K562 (cell line): ENCODE measurements at regions not wholly inside any gene's neighbourhood (a gene's known extent, or its start where the extent isn't known, plus 50 kb on each side); places are given as distances from the start of the nearest gene placed in this dataset.

Experiments used
- ATAC-seq: fragments of 200-7000 bp; cut with Tn5 transposase; 3 replicates; pipeline ENCODE4 v1.9.1; 2020; ENCODE audit warnings: moderate library complexity
- BruUV-seq: library from RNA; stranded (reverse); fragments of 400-500 nt; replicated peaks from 2 replicates; lab custom pipeline; 2021; lab: Mats Ljungman, UMichigan
- CTCF ChIA-PET: fragments of 300-600 bp; formaldehyde crosslinking; extraction: SDS; loops from one replicate; lab custom pipeline; 2021; ENCODE audit warnings: low intra/inter-chr PET ratio; lab: Yijun Ruan, JAX
- POLR2A ChIA-PET: fragments of 300-600, 350-650 bp; sonication (Branson Sonifier 250); formaldehyde crosslinking; extraction: SDS; loops from one replicate; lab custom pipeline; 2021; ENCODE audit warnings: antibody characterized with exemption, inconsistent platforms; lab: Yijun Ruan, JAX
- DNase-seq, 4 experiments: peaks; one replicate each; pipeline versions ENCODE4 v3.0.0 to v3.0.0-alpha.2; 2011 to 2018; ENCODE audit warnings: low spot score in 3 of 4, mixed read lengths in 3 of 4; ENCODE audit errors: extremely low read depth in 1 of 4
- FAIRE-seq: peaks from 2 replicates; lab custom pipeline; 2011; peaks lifted over from hg19 to GRCh38; lab: Jason Lieb, UNC
- H2AFZ ChIP-seq: 2 replicates; pipeline ENCODE4 v1.6.0; 2011; ENCODE audit warnings: low read depth, low read length, control low read depth, inconsistent platforms
- H3K27ac ChIP-seq: fragments of 200-600 bp; 3 replicates; pipeline ENCODE4 v1.8.0; 2011; ENCODE audit warnings: low read depth, mild to moderate bottlenecking, control low read depth, inconsistent platforms, low read length, moderate library complexity, mixed read lengths; ENCODE audit errors: extremely low read depth
- H3K27me3 ChIP-seq, 2 experiments: fragments of 300-600 bp in 1 of 2; 2 replicates in 1 of 2; 3 replicates in 1 of 2; pipeline versions ENCODE4 v1.6.0 to v1.8.0; 2011; ENCODE audit warnings: inconsistent platforms in 2 of 2, low read length in 2 of 2, mild to moderate bottlenecking in 1 of 2, mixed read lengths in 1 of 2, moderate library complexity in 1 of 2; ENCODE audit not compliant: control insufficient read depth in 2 of 2, insufficient read depth in 2 of 2
- H3K36me3 ChIP-seq: fragments of 300-600 bp; 3 replicates; pipeline ENCODE4 v1.8.0; 2011; ENCODE audit warnings: mild to moderate bottlenecking, low read length, inconsistent platforms; ENCODE audit not compliant: control insufficient read depth, insufficient read depth
- H3K4me1 ChIP-seq, 2 experiments: fragments of 200-600 bp in 1 of 2; replicated peaks in 1 of 2; 2 replicates in 1 of 2; 3 replicates in 1 of 2; pipeline versions ENCODE4 v1.5.1 to v1.8.0; 2011; ENCODE audit warnings: inconsistent platforms in 2 of 2, low read length in 2 of 2, mild to moderate bottlenecking in 1 of 2, mixed read lengths in 1 of 2, moderate library complexity in 1 of 2; ENCODE audit not compliant: control insufficient read depth in 2 of 2, insufficient read depth in 2 of 2
- H3K4me2 ChIP-seq: 2 replicates; pipeline ENCODE4 v1.6.1; 2011; ENCODE audit warnings: low read length, control low read depth, inconsistent platforms, mixed read lengths; ENCODE audit not compliant: insufficient read depth
- H3K4me3 ChIP-seq: fragments of 200-600 bp; sonication (generic), shearing (Covaris generic); 2 replicates; pipeline ENCODE4 v1.5.1; 2016; ENCODE audit warnings: control low read depth, inconsistent platforms
- H3K79me2 ChIP-seq: fragments of 200-600 bp; 3 replicates; pipeline ENCODE4 v1.8.0; 2011; ENCODE audit warnings: low read length, inconsistent platforms; ENCODE audit not compliant: control insufficient read depth, insufficient read depth
- H3K9ac ChIP-seq, 2 experiments: 2 replicates each; pipeline versions ENCODE4 v1.6.0 to v1.6.1; 2011; ENCODE audit warnings: low read depth in 2 of 2, low read length in 2 of 2, control low read depth in 1 of 2, inconsistent platforms in 1 of 2, mild to moderate bottlenecking in 1 of 2, mixed read lengths in 1 of 2; ENCODE audit not compliant: insufficient read depth in 1 of 2
- H3K9me1 ChIP-seq: one replicate; pipeline ENCODE4 v1.6.0; 2011; ENCODE audit warnings: inconsistent platforms, mild to moderate bottlenecking, low read length, moderate library complexity; ENCODE audit not compliant: control insufficient read depth, insufficient read depth
- H3K9me3 ChIP-seq: replicated peaks from 2 replicates; pipeline ENCODE4 v1.5.1; 2011; ENCODE audit warnings: low read depth, low read length, inconsistent platforms; ENCODE audit not compliant: control insufficient read depth, insufficient read depth
- H4K20me1 ChIP-seq: replicated peaks from 2 replicates; pipeline ENCODE4 v1.6.1; 2011; ENCODE audit warnings: low read length, inconsistent platforms, mixed read lengths; ENCODE audit not compliant: control insufficient read depth, insufficient read depth
- KAT2B ChIP-seq: IDR thresholded peaks from one replicate; pipeline ENCODE4 v1.6.1; 2012; ENCODE audit warnings: low read depth, mild to moderate bottlenecking, control low read depth, inconsistent platforms, low read length, moderate library complexity
- NFIC ChIP-seq: fragments of 450-650 bp; IDR thresholded peaks from 2 replicates; pipeline ENCODE4 v1.6.1; 2017; ENCODE audit warnings: mild to moderate bottlenecking, inconsistent platforms
- NR2F6 ChIP-seq: fragments of 450-650 bp; formaldehyde crosslinking; IDR thresholded peaks from 2 replicates; pipeline ENCODE4 v1.4.0; 2020; ENCODE audit warnings: mild to moderate bottlenecking
- ZFPM2 ChIP-seq: fragments of 250-450 bp; sonication (Bioruptor Pico); IDR thresholded peaks from 2 replicates; pipeline ENCODE4 v1.5.1; 2022; ENCODE audit warnings: mild to moderate bottlenecking
- ZMIZ1 ChIP-seq, 2 experiments: fragments of 150-350 bp in 1 of 2; IDR thresholded peaks; 2 replicates each; pipeline ENCODE4 v1.6.1; 2012 to 2016; ENCODE audit warnings: low read depth in 2 of 2, low read length in 2 of 2, mild to moderate bottlenecking in 1 of 2, moderate library complexity in 1 of 2
- ZNF121 ChIP-seq: sonication (generic); formaldehyde crosslinking; conservative IDR thresholded peaks from 2 replicates; pipeline ENCODE4 v1.8.0; 2022; ENCODE audit warnings: missing genetic modification reagents
- ZNF79 ChIP-seq: fragments of 250-450 bp; sonication (Bioruptor Pico); IDR thresholded peaks from 2 replicates; pipeline ENCODE4 v1.4.0; 2020; ENCODE audit warnings: low read depth, mild to moderate bottlenecking, moderate library complexity
- WGBS: fragments of 100-300 bp; shearing (Covaris generic); methylation state at CpG from one replicate; pipeline ENCODE4 v1.1.6; 2016; ENCODE audit warnings: low coverage, mixed read lengths; ENCODE audit not compliant: insufficient coverage; ENCODE audit errors: missing lambda C conversion rate; 5-methylcytosine and 5-hydroxymethylcytosine counted together
- in situ Hi-C: fragments of 300-500 bp; cut with MboI; formaldehyde crosslinking; loops from 4 replicates; pipeline ENCODE4 v1.15.0; 2018; ENCODE audit warnings: inconsistent platforms, mixed read lengths
- intact Hi-C: fragments of 100-400 bp; cut with micrococcal nuclease; formaldehyde crosslinking; loops from 2 replicates; pipeline ENCODE4 v1.14.2; 2022
- TF ChIP-seq, protein P1 (sequence below): IDR thresholded peaks from 2 replicates; pipeline ENCODE4 v1.6.1; 2011; ENCODE audit not compliant: insufficient read length; ENCODE audit errors: extremely low read depth

DNA sequence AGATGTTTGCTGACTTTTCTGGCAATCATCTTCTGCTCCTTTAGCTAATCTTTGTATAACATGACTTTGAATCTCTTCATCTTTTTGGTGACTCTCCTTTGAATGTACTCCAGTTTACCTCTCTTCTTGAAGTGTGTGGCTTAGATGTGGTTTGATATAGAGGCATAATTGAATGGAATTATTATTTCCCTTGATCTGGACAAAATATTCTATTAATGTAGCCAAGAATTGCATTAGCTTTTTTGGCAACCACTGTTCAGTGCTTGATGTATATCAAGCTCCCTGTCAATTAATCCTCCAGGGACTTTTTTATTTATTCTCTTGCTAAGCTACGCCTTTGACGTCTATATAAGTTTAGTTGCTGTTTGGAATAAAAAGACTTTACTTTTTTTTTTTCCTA is 490.8 kb downstream of the PCDH20 start (continued):
- no peak for TF ChIP-seq KAT2B
- no peak for TF ChIP-seq NFIC
- TF ChIP-seq ZNF121 (CRISPR knock-in tag): no peak

DNA sequence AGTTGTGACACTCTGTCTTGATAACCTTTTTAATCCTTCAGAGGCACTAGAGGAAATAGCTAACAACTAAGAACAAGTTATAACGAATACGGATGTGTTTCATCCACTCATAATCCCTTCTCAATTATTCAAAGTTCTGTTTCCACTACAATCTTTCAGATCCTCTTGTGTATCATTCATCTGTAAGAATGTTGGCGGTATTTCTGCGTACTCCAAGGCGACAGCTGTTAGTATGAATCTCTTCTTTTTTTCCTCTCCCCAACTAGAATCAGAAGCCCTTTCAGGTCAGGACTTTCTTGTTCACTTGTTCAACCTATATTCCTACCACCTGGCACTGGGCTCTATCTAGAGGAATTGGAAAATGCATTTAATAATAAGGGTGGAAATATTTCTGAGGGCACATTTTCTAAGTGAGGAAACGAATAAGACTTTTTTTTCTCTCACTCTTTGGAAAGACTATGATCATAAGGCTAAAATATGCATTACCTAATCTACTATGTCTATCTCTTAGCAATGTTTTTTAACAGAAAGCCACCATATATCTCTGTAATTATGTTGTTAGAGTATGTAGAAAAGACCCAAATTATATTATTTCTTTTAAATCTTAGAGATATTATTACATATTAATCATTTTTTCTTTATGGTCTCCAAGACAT is 492.9 kb downstream of the PCDH20 start:
- H3K36me3 ChIP-seq: no peaks in the 10 kb centered on the region
- WGBS: 4% methylated on average over 5 of the region's 6 CpGs
- no TSS peak for BruUV-seq

More for the DNA sequence above, 492.9 kb downstream of the PCDH20 start:
- no peak for ATAC-seq
- Histone ChIP-seq H3K27ac (no peak overlapping the region), H3K9ac (no peak overlapping the region), H3K27me3 (no peaks in the 10 kb centered on the region), H2AFZ (no peak overlapping the region), H4K20me1 (no peaks in the 10 kb centered on the region), H3K4me2 (no peak overlapping the region), H3K4me1 (no peaks in the 10 kb centered on the region), H3K4me3 (no peak overlapping the region), H3K9me1 (no peaks in the 10 kb centered on the region), H3K79me2 (no peaks in the 10 kb centered on the region), H3K9me3 (no peaks in the 10 kb centered on the region)
- DNase-seq: no peak
- intact Hi-C loops: no loop called here
- TF ChIP-seq, protein P1, sequence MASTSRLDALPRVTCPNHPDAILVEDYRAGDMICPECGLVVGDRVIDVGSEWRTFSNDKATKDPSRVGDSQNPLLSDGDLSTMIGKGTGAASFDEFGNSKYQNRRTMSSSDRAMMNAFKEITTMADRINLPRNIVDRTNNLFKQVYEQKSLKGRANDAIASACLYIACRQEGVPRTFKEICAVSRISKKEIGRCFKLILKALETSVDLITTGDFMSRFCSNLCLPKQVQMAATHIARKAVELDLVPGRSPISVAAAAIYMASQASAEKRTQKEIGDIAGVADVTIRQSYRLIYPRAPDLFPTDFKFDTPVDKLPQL: no peak
- no peak for TF ChIP-seq NR2F6 (CRISPR knock-in tag)
- TF ChIP-seq ZNF79: no peak
- no peak for TF ChIP-seq ZMIZ1 (IDR thresholded peaks at IDR 0.05; ENCODE audit: low read depth in 2 of 2, low read length in 2 of 2)
- no peak for TF ChIP-seq ZFPM2 (CRISPR knock-in tag)
- in situ Hi-C loops: no loop called here
- FAIRE-seq: no peak
- POLR2A ChIA-PET: no interaction called here
- CTCF ChIA-PET: no interaction called here
